Hepatic stellate cell (primary cell): ENCODE measurements at regions not wholly inside any gene's neighbourhood (a gene's known extent, or its start where the extent isn't known, plus 50 kb on each side); places are given as distances from the start of the nearest gene placed in this dataset.

Experiments used
- DNase-seq: peaks from one replicate; pipeline ENCODE4 v3.0.0; 2011; ENCODE audit warnings: low spot score

- DNase-seq, result peak; percentile 56
Observed at GRCh38 chr9:134585746-134586706, 55.6 kb upstream of the COL5A1 start.

GRCh38 chr9:134589748-134590147 lies 51.9 kb upstream of the COL5A1 start:
- no peak for DNase-seq

DNA sequence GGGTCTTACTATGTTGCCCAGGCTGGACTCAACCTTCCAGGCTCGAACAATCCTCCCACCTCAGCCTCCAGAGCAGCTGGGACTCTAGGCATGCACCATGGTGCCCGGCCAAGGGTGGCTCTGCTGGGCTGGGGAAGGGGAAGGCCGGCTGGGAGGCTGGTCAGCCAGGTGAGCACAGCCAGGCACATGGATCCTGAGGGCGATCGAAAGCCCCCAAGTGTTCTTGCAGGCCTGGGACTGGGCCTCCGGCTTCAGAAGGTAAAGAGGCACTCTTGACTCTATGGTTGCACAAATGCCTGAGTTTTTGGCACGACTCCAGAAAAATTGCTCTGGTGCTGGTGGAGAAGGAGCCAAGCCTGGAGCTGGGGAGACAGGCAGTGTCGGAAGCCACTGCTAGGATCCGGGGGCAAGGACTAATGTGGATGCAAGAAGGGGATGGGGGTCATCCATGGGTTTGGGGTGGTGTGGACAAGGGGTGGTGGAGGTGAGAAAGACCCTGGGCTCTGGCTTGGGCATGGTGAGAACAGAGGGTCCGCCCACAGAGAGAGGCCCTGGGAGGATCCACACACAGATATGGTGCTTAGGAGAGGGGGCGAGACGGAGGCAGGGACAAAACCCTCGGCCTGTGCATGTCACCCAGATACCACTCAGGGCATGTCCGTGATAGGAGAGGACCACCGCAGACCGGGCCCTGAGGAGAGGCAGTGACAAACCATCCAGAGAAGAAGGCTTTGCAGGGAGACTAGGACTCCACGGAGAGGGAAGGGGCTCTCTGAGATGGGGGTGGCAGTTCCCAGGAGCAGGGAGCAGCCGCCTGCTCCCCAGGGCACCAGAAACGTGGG lies 51.1 kb upstream of the COL5A1 start:
- DNase-seq, result no peak

DNA sequence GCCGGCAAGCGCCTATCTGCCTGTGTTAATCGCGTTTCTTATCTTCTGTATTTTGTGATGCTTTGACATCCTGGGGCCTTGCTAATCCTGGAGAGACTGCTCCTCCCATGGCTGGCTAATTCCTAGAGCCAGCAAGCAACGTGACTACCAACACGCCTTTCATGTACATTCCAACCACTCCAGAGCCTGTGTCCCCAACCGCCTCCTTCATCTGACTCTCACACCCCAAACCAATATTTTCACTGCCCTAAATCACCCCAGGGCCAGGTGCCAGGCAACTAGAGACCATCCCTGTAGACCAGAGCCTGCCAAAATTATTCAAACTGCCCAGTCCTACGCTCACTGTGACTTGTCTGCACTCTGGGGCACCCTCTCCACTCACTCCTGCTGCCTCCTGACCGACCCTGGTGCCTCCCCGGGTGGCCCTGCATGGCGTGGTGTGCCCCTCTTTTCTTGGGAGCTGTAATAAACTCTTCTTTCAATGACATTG lies 50.5 kb upstream of the COL5A1 start:
- DNase-seq, result no peak

DNA sequence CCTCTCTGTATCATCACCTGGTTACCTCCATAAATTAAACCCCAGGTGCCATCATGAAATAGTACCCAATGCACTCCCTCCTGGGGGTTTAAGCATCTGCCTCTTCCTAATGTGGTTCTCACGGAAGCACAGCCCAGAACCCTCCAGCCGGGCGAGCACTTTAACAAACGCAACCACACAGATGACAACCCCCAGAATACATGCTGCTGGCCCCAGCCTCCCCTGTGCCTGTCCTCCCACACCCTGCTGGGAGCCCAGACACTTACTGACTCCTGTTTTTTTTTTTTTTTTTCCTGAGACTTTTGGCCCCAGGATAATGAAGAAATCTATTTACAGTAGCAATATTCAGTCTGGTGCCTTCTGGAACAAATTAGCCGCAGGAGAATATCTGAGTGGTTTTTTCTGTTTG lies 50.0 kb upstream of the COL5A1 start:
- DNase-seq, result peak; percentile 61
